Hepatic stellate cell (primary cell): ENCODE measurements at regions not wholly inside any gene's neighbourhood (a gene's known extent, or its start where the extent isn't known, plus 50 kb on each side); places are given as distances from the start of the nearest gene placed in this dataset.

Experiments used
- DNase-seq: peaks from one replicate; pipeline ENCODE4 v3.0.0; 2011; ENCODE audit warnings: low spot score

GRCh38 chr5:103375863-103376591 lies 117.5 kb downstream of the MACIR start:
- no peak for DNase-seq

- no peak for DNase-seq
Measured at GRCh38 chr5:103375350-103375749, 116.8 kb downstream of the MACIR start.

GRCh38 chr5:103374473-103374963 lies 116.0 kb downstream of the MACIR start:
- DNase-seq: no peak

GRCh38 chr5:103373597-103374472 lies 115.3 kb downstream of the MACIR start:
- DNase-seq: no peak

- DNase-seq: peak; percentile 6
Measured at GRCh38 chr5:103371046-103371607, 112.6 kb downstream of the MACIR start.

- DNase-seq: no peak
Measured at GRCh38 chr5:103369125-103370120, 110.9 kb downstream of the MACIR start.

GRCh38 chr5:103367702-103368101 lies 109.1 kb downstream of the MACIR start:
- DNase-seq: no peak

- DNase-seq: no peak
Measured at GRCh38 chr5:103366918-103367549, 108.5 kb downstream of the MACIR start.

GRCh38 chr5:103364074-103364473 lies 105.5 kb downstream of the MACIR start:
- no peak for DNase-seq

- DNase-seq: peak; percentile 4
Measured at GRCh38 chr5:103362211-103362610, 103.6 kb downstream of the MACIR start.

- no peak for DNase-seq
Measured at GRCh38 chr5:103360475-103360874, 101.9 kb downstream of the MACIR start.

- DNase-seq: no peak
Measured at GRCh38 chr5:103358305-103358995, 99.9 kb downstream of the MACIR start.

GRCh38 chr5:103357636-103358035 lies 99.1 kb downstream of the MACIR start:
- DNase-seq: no peak

- no peak for DNase-seq
Measured at GRCh38 chr5:103356350-103357091, 98.0 kb downstream of the MACIR start.

- DNase-seq: no peak
Measured at GRCh38 chr5:103355579-103355978, 97.0 kb downstream of the MACIR start.

- DNase-seq: no peak
Measured at GRCh38 chr5:103354446-103354845, 95.9 kb downstream of the MACIR start.

GRCh38 chr5:103353581-103353980 lies 95.0 kb downstream of the MACIR start:
- no peak for DNase-seq

GRCh38 chr5:103347716-103348423 lies 89.3 kb downstream of the MACIR start:
- no peak for DNase-seq

- no peak for DNase-seq
Measured at GRCh38 chr5:103346162-103346748, 87.7 kb downstream of the MACIR start.
